ENCODE measurements at regions not wholly inside any gene's neighbourhood (a gene's known extent, or its start where the extent isn't known, plus 50 kb on each side); places are given as distances from the start of the nearest gene placed in this dataset.

DNA sequence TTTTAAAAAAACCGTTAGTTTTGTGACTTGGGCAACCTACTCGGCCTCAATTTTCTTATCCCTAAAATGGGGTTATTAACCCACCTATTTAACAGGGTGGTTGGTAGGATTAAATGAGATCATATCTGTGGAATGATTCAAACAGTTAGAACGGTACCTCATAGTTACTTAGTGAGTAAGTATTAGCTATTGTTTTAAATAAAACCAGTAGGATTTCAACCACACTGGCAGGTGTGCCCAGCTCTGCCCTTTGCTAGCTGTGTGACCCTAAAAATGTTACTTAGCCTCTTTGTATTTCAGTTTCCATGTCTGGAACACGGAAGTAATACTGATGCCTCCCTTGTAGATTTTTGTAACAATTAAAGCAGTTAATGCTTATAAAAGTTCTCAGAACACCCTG is 225.8 kb upstream of the SPRY1 start:
- TF ChIP-seq FOXM1 (IDR thresholded peaks at IDR 0.05; ENCODE audit: borderline replicate concordance) = no peak
- no peak for TF ChIP-seq LEF1 (IDR thresholded peaks at IDR 0.05; ENCODE audit: borderline replicate concordance)
- TF ChIP-seq FOXK2 (IDR thresholded peaks at IDR 0.05) = no peak
- no peak for TF ChIP-seq HDGF (IDR thresholded peaks at IDR 0.05; ENCODE audit: borderline replicate concordance)
- no peak for TF ChIP-seq SUZ12 (IDR thresholded peaks at IDR 0.05)
- no peak for TF ChIP-seq CTBP1 (IDR thresholded peaks at IDR 0.05; ENCODE audit: borderline replicate concordance)
- TF ChIP-seq BHLHE40 (IDR thresholded peaks at IDR 0.05; ENCODE audit: borderline replicate concordance) = no peak
- TF ChIP-seq, protein P1, sequence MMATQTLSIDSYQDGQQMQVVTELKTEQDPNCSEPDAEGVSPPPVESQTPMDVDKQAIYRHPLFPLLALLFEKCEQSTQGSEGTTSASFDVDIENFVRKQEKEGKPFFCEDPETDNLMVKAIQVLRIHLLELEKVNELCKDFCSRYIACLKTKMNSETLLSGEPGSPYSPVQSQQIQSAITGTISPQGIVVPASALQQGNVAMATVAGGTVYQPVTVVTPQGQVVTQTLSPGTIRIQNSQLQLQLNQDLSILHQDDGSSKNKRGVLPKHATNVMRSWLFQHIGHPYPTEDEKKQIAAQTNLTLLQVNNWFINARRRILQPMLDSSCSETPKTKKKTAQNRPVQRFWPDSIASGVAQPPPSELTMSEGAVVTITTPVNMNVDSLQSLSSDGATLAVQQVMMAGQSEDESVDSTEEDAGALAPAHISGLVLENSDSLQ (IDR thresholded peaks at IDR 0.05) = no peak
- no peak for TF ChIP-seq ELF4 (IDR thresholded peaks at IDR 0.05)
- TF ChIP-seq ZNF384 (IDR thresholded peaks at IDR 0.05) = no peak
- TF ChIP-seq ARNT (IDR thresholded peaks at IDR 0.05) = no peak

All from HEK293T (cell line).